CD4-positive, CD25-positive, alpha-beta regulatory T cell (primary cell): ENCODE measurements at regions not wholly inside any gene's neighbourhood (a gene's known extent, or its start where the extent isn't known, plus 50 kb on each side); places are given as distances from the start of the nearest gene placed in this dataset.
"Not testable (repeated sequence)": the region's sequence is repeated elsewhere in the genome, so short reads cannot be mapped to it uniquely, and the experiment has no call there.

Experiments used
- ATAC-seq, 2 donors: fragments of 150-1000 bp; cut with Tn5 transposase; one replicate each; pipeline ENCODE4 v1.10.0; 2021; ENCODE audit warnings: low read depth in 2 of 2, moderate number of reproducible peaks in 2 of 2, moderate library complexity in 1 of 2
- DNase-seq, 3 donors: peaks; one replicate each; pipeline versions ENCODE4 v3.0.0 to v3.0.0-alpha.2; 2012 to 2022; ENCODE audit warnings: mixed read lengths in 1 of 3
- H3K27ac ChIP-seq: one replicate; pipeline ENCODE4 v1.7.0; 2013; ENCODE audit warnings: mild to moderate bottlenecking, low read length; ENCODE audit not compliant: insufficient read depth, poor library complexity, severe bottlenecking
- H3K27me3 ChIP-seq: one replicate; pipeline ENCODE4 v1.7.0; 2013; ENCODE audit warnings: low read length; ENCODE audit not compliant: control insufficient read depth, insufficient read depth
- H3K36me3 ChIP-seq: one replicate; pipeline ENCODE4 v1.7.0; 2013; ENCODE audit warnings: mild to moderate bottlenecking, low read length, moderate library complexity; ENCODE audit not compliant: control insufficient read depth, insufficient read depth
- H3K4me1 ChIP-seq: 2 replicates; pipeline ENCODE4 v1.7.0; 2013; ENCODE audit warnings: mild to moderate bottlenecking, low read length; ENCODE audit not compliant: insufficient read depth, control insufficient read depth, poor library complexity, severe bottlenecking
- H3K4me3 ChIP-seq: one replicate; pipeline ENCODE4 v1.7.0; 2013; ENCODE audit warnings: low read depth, mild to moderate bottlenecking, low read length, moderate library complexity
- H3K9me3 ChIP-seq, 2 experiments: 1 replicate in 1 of 2; 2 replicates in 1 of 2; pipeline ENCODE4 v1.7.0; 2013; ENCODE audit warnings: low read length in 2 of 2, mild to moderate bottlenecking in 1 of 2, moderate library complexity in 1 of 2; ENCODE audit not compliant: control insufficient read depth in 2 of 2
- H3K27ac Mint-ChIP-seq, 3 donors: one replicate each; pipeline ENCODE4 v1.8.0; 2020 to 2022; ENCODE audit warnings: mild to moderate bottlenecking in 3 of 3, mixed read lengths in 3 of 3, moderate library complexity in 2 of 3
- H3K27me3 Mint-ChIP-seq: one replicate; pipeline ENCODE4 v1.8.0; 2022; ENCODE audit warnings: mild to moderate bottlenecking, mixed read lengths
- H3K36me3 Mint-ChIP-seq: one replicate; pipeline ENCODE4 v1.8.0; 2020; ENCODE audit warnings: mixed read lengths
- H3K4me1 Mint-ChIP-seq, 4 donors: one replicate each; pipeline ENCODE4 v1.8.0; 2020 to 2022; ENCODE audit warnings: mixed read lengths in 4 of 4, mild to moderate bottlenecking in 1 of 4
- H3K4me3 Mint-ChIP-seq, 4 donors: one replicate each; pipeline ENCODE4 v1.8.0; 2020 to 2022; ENCODE audit warnings: mild to moderate bottlenecking in 4 of 4, mixed read lengths in 4 of 4, moderate library complexity in 3 of 4
- H3K9me3 Mint-ChIP-seq, 7 donors: one replicate each; pipeline ENCODE4 v1.8.0; 2020 to 2022; ENCODE audit warnings: mixed read lengths in 7 of 7, mild to moderate bottlenecking in 3 of 7, moderate library complexity in 2 of 7

DNA sequence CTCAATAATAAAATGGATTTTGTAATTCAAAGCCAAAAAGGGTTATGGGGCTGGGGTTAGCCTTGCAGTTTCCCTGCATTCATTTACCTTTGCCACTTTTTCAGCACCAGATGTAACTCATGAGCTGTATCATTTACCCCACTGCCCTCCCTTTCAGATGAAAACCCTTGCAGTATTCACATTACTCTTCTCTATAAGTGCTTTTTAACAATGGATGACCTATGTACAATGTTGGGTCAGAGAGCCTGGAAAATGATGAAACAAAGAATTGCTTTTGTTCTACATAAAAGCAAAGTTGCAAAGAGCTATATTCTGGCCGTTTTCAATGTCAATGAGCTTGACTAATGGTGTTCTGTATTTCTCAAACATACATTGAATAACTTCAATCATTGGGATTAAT is 189.7 kb downstream of the TMEM26 start:
- no peak overlapping the region for H3K27ac ChIP-seq
- Mint-ChIP-seq H3K27me3 (peaks cover 15% of the 10 kb centered on the region), H3K9me3 (peaks cover 0 to 6% (median 2%) of the 10 kb centered on the region in 7 donors), H3K4me3 (no peak overlapping the region), H3K4me1 (no peaks in the 10 kb centered on the region), H3K36me3 (no peaks in the 10 kb centered on the region), H3K27ac (no peak overlapping the region)
- H3K27me3 ChIP-seq = peaks cover 2% of the 10 kb centered on the region
- no peaks in the 10 kb centered on the region for H3K9me3 ChIP-seq
- H3K36me3 ChIP-seq = no peaks in the 10 kb centered on the region
- ATAC-seq (no peak), DNase-seq (no peak)
- no peaks in the 10 kb centered on the region for H3K4me1 ChIP-seq
- no peak overlapping the region for H3K4me3 ChIP-seq

DNA sequence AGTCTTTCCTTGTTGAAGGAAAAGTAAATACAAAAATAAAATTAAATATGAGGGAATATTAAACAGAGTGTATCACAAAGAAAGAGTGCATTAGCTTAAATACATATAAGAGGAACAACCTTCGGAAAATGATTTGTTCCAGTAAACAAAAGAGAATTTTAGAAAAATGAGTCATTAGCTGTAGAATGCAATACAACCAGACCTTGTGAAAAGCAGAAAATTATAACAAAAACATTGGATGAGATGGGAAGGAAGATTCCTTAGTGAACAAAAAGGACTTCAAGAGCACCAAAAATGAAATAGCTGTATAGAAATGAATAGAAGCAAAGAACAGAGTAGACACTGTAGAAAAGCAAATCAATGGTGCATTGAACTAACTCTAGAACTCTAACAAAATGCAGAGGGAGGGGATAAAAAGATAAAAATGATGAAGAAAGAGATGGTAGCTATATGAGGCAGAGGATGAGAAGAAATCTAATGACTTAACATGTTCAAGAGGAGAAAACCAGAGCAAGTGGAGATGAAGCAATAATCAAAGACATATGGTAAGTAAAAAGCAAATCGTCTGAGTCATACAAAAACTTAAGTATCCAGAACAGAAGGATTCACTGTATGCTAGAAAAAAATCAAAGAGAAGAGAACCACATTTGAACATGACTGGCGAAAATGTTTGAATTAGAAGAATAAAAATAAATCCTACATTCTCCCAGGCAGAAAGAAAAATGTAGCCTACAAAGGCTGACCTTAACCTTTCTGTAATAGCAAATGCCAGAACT is 190.5 kb downstream of the TMEM26 start:
- Mint-ChIP-seq H3K9me3 (peaks cover 0 to 6% (median 2%) of the 10 kb centered on the region in 7 donors), H3K27ac (no peak overlapping the region), H3K4me1 (no peaks in the 10 kb centered on the region), H3K4me3 (no peak overlapping the region), H3K27me3 (peaks cover 15% of the 10 kb centered on the region), H3K36me3 (no peaks in the 10 kb centered on the region)
- Histone ChIP-seq H3K27ac (no peak overlapping the region), H3K36me3 (no peaks in the 10 kb centered on the region), H3K4me1 (no peaks in the 10 kb centered on the region), H3K9me3 (no peaks in the 10 kb centered on the region), H3K27me3 (peaks cover 4% of the 10 kb centered on the region), H3K4me3 (no peak overlapping the region)
- DNase-seq = no peak
- ATAC-seq = no peak

DNA sequence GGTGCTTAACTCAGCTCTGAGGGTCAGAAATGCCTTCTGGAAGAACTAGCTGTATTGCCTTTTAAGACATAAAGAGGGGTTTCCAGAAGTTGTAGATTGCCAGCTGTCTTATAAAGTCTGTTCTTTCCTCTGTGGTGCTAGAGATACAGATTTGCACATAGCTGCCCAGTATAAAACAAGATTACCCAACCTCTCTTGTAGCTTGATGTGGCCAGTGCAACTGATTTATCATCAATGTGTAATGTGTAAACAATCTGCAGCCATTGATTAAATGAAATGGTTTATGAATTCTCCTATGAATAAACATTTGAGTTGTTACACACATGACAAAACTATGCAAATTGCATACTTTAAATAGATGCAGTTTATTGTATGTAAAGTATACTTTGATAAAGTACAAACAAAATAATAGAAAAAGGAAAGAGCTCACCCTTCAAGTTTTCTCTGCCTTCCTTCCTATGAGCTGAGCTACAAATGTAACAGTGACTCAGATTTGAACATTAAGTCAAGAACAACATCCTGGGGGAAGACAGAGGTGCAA is 195.2 kb downstream of the TMEM26 start:
- no peaks in the 10 kb centered on the region for H3K4me1 Mint-ChIP-seq
- ATAC-seq (no peak), DNase-seq (no peak)
- Histone ChIP-seq H3K27ac (no peak overlapping the region), H3K4me1 (no peaks in the 10 kb centered on the region), H3K36me3 (no peaks in the 10 kb centered on the region), H3K27me3 (peaks cover 2% of the 10 kb centered on the region), H3K4me3 (no peak overlapping the region), H3K9me3 (peaks cover 0 to 1% of the 10 kb centered on the region in 2 experiments)
- H3K27ac Mint-ChIP-seq = no peak overlapping the region
- peaks cover 5% of the 10 kb centered on the region for H3K27me3 Mint-ChIP-seq
- no peaks in the 10 kb centered on the region for H3K36me3 Mint-ChIP-seq
- H3K9me3 Mint-ChIP-seq = peaks cover 2 to 13% (median 6%) of the 10 kb centered on the region in 7 donors
- H3K4me3 Mint-ChIP-seq = no peak overlapping the region

DNA sequence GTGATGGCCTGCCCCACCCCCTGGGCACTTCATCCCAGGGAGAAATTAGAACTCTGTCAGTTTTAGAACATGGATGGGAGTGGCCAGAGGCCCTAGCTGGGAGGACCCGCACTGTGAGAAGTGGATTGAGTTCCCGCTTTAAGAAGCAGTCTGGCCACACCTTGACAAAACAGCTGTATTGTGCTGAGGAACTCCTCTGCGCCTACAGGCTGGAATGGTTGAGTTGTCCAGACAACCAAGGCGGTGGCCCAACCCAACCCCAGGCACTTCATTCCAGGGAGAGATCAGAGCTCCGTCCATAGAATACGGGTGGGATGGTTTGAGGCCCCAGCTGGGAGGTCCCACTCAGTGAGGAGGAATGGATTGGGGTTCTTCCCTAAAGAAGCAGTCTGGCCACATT is 196.0 kb downstream of the TMEM26 start:
- H3K9me3 ChIP-seq = peaks cover 0 to 1% of the 10 kb centered on the region in 2 experiments
- no peak overlapping the region for H3K27ac ChIP-seq
- peaks cover 2% of the 10 kb centered on the region for H3K27me3 ChIP-seq
- H3K27me3 Mint-ChIP-seq = no peaks in the 10 kb centered on the region
- H3K36me3 ChIP-seq = no peaks in the 10 kb centered on the region
- H3K9me3 Mint-ChIP-seq = peaks cover 0 to 13% (median 6%) of the 10 kb centered on the region in 7 donors
- H3K4me1 ChIP-seq = no peaks in the 10 kb centered on the region
- no peaks in the 10 kb centered on the region for H3K4me1 Mint-ChIP-seq
- no peak overlapping the region for H3K27ac Mint-ChIP-seq
- ATAC-seq (no peak), DNase-seq (no peak)
- no peak overlapping the region for H3K4me3 Mint-ChIP-seq
- no peaks in the 10 kb centered on the region for H3K36me3 Mint-ChIP-seq
- H3K4me3 ChIP-seq = no peak overlapping the region

- not testable (repeated sequence) for DNase-seq, ATAC-seq, H3K4me3 ChIP-seq, H3K27me3 ChIP-seq, H3K9me3 ChIP-seq, H3K4me3 Mint-ChIP-seq, H3K36me3 Mint-ChIP-seq, H3K27ac ChIP-seq, H3K27me3 Mint-ChIP-seq, H3K4me1 Mint-ChIP-seq, H3K4me1 ChIP-seq, H3K27ac Mint-ChIP-seq, H3K36me3 ChIP-seq
- peaks cover 0 to 13% (median 6%) of the 10 kb centered on the region in 7 donors for H3K9me3 Mint-ChIP-seq
Observed at GRCh38 chr10:61252326-61252725, 200.9 kb downstream of the TMEM26 start.

- H3K27ac Mint-ChIP-seq = no peak overlapping the region
- Histone ChIP-seq H3K27me3 (peaks cover 4% of the 10 kb centered on the region), H3K9me3 (peaks cover 0 to 1% of the 10 kb centered on the region in 2 experiments), H3K36me3 (no peaks in the 10 kb centered on the region), H3K4me3 (no peak overlapping the region), H3K4me1 (no peaks in the 10 kb centered on the region), H3K27ac (no peak overlapping the region)
- DNase-seq = no peak
- H3K4me1 Mint-ChIP-seq = no peaks in the 10 kb centered on the region
- H3K36me3 Mint-ChIP-seq = no peaks in the 10 kb centered on the region
- no peak overlapping the region for H3K4me3 Mint-ChIP-seq
- ATAC-seq = no peak
- H3K27me3 Mint-ChIP-seq = peaks cover 5% of the 10 kb centered on the region
- peaks cover 0 to 13% (median 6%) of the 10 kb centered on the region in 7 donors for H3K9me3 Mint-ChIP-seq
Observed at GRCh38 chr10:61251089-61251488, 202.1 kb downstream of the TMEM26 start.

DNA sequence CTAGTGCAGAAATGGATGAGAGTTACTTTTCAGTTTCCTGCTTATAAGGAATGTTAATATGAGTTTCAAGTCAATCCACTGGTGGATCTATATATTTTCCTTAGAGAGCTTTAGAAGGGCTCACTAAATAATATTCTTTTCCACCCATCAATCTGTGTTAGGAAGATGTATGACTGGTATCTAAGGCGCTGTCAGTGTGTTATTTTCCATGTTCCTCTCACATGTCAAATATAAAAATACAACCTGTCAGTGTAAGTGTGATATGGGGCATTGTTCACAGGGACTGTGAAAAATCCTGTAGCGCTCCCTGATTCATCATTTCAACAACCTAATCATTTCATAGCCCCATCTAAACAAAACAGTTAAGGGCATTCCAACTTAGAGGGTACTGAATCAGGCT is 203.1 kb downstream of the TMEM26 start:
- Mint-ChIP-seq H3K27me3 (peaks cover 5% of the 10 kb centered on the region), H3K4me3 (no peak overlapping the region), H3K4me1 (no peaks in the 10 kb centered on the region), H3K27ac (no peak overlapping the region), H3K9me3 (peaks cover 0 to 9% (median 3%) of the 10 kb centered on the region in 7 donors), H3K36me3 (no peaks in the 10 kb centered on the region)
- Histone ChIP-seq H3K27me3 (peaks cover 4% of the 10 kb centered on the region), H3K27ac (no peak overlapping the region), H3K4me3 (no peak overlapping the region), H3K9me3 (no peaks in the 10 kb centered on the region), H3K4me1 (no peaks in the 10 kb centered on the region), H3K36me3 (no peaks in the 10 kb centered on the region)
- no peak for ATAC-seq
- DNase-seq = no peak

- no peaks in the 10 kb centered on the region for H3K4me1 ChIP-seq
- no peak overlapping the region for H3K4me3 ChIP-seq
- peaks cover 4% of the 10 kb centered on the region for H3K27me3 ChIP-seq
- ATAC-seq = no peak
- Mint-ChIP-seq H3K4me3 (no peak overlapping the region), H3K9me3 (peaks cover 0 to 3% (median 0%) of the 10 kb centered on the region in 7 donors), H3K27ac (no peak overlapping the region), H3K36me3 (no peaks in the 10 kb centered on the region), H3K27me3 (peaks cover 5% of the 10 kb centered on the region), H3K4me1 (no peaks in the 10 kb centered on the region)
- no peaks in the 10 kb centered on the region for H3K9me3 ChIP-seq
- no peaks in the 10 kb centered on the region for H3K36me3 ChIP-seq
- H3K27ac ChIP-seq = no peak overlapping the region
- no peak for DNase-seq
Observed at GRCh38 chr10:61248013-61248412, 205.2 kb downstream of the TMEM26 start.
